ENCODE measurements at regions not wholly inside any gene's neighbourhood (a gene's known extent, or its start where the extent isn't known, plus 50 kb on each side); places are given as distances from the start of the nearest gene placed in this dataset.

DNA sequence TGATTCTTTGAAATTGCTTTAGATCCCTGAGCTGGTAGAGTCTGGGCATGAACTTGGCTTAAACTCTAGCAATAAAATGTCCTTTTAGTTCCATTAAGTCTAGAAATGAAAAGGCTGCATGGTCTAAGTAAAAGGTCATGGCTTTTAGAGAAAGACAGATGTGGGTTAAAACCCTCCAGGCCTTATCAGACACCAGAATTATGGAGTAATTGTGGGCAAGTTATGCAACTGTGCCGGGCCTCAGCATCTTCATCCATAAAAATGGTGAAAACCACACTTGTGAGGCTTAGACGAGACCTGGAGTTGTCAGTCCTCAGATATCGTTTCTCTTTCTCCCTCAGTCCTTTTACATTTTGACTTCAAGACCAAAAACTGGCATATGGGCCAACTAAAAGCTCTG is 597.9 kb upstream of the KIRREL3 start:
- Mint-ChIP-seq H3K27ac (no peak overlapping the region), H3K4me3 (no peak overlapping the region), H3K36me3 (no peaks in the 10 kb centered on the region), H3K27me3 (ENCODE audit: low read depth) (no peaks in the 10 kb centered on the region), H3K4me1 (peaks cover 17% of the 10 kb centered on the region), H3K9me3 (no peaks in the 10 kb centered on the region)
- TF ChIP-seq ETV6 (CRISPR knock-in tag; IDR thresholded peaks at IDR 0.05): no peak
- TF ChIP-seq RORB (CRISPR knock-in tag; IDR thresholded peaks at IDR 0.05): no peak
- no peak for TF ChIP-seq ZNF281 (CRISPR knock-in tag; IDR thresholded peaks at IDR 0.05)
- TF ChIP-seq TEAD4 (CRISPR knock-in tag; IDR thresholded peaks at IDR 0.05): no peak
- no peak for TF ChIP-seq ATF6 (CRISPR knock-in tag; IDR thresholded peaks at IDR 0.05)
- TF ChIP-seq TEAD1 (CRISPR knock-in tag; IDR thresholded peaks at IDR 0.05): no peak
- no peak for TF ChIP-seq JUN (CRISPR knock-in tag; IDR thresholded peaks at IDR 0.05)
- no peak for TF ChIP-seq ZNF138 (CRISPR knock-in tag; conservative IDR thresholded peaks at IDR 0.05)
- TF ChIP-seq, protein P1, sequence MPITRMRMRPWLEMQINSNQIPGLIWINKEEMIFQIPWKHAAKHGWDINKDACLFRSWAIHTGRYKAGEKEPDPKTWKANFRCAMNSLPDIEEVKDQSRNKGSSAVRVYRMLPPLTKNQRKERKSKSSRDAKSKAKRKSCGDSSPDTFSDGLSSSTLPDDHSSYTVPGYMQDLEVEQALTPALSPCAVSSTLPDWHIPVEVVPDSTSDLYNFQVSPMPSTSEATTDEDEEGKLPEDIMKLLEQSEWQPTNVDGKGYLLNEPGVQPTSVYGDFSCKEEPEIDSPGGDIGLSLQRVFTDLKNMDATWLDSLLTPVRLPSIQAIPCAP (CRISPR knock-in tag; IDR thresholded peaks at IDR 0.05): no peak
- TF ChIP-seq GABPB1 (CRISPR knock-in tag; IDR thresholded peaks at IDR 0.05): no peak
- DNase-seq (ENCODE audit: low spot score) (no peak), ATAC-seq (no peak)
- POLR2A ChIA-PET: no interaction called here
- CTCF ChIA-PET: no interaction called here

DNA sequence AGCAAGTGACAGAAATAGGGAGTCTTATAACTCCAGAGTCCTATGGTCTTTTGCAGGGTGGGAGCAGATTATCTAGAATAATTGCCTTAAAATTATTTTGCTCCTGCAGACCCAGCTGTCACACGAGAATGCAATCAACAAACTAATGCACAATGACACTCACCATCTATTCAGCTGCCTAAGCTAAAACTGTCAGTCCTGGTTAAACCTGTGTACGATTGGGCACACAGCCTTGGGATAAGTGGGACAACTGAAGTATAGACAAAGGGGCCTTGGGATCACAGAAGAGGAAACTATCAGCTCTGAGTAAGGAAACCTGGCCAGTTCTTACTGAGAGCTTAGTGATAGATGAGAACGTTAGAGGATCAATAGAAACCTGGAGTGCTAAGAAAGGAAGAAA is 595.9 kb upstream of the KIRREL3 start:
- ATAC-seq (no peak), DNase-seq (ENCODE audit: low spot score) (no peak)
- Mint-ChIP-seq H3K9me3 (no peaks in the 10 kb centered on the region), H3K27me3 (ENCODE audit: low read depth) (no peaks in the 10 kb centered on the region; the same call in 1 of the 2 replicates), H3K36me3 (no peaks in the 10 kb centered on the region), H3K4me3 (no peak overlapping the region), H3K4me1 (peaks cover 7% of the 10 kb centered on the region), H3K27ac (no peak overlapping the region)
- TF ChIP-seq ZNF232 (CRISPR knock-in tag; IDR thresholded peaks at IDR 0.05) (no peak), CREB1 (CRISPR knock-in tag; IDR thresholded peaks at IDR 0.05) (no peak), ZNF423 (CRISPR knock-in tag; IDR thresholded peaks at IDR 0.05) (no peak), JUN (CRISPR knock-in tag; IDR thresholded peaks at IDR 0.05) (no peak), HMGXB4 (CRISPR knock-in tag; IDR thresholded peaks at IDR 0.05) (no peak), CREM (CRISPR knock-in tag; IDR thresholded peaks at IDR 0.05) (no peak), TP53 (CRISPR knock-in tag; IDR thresholded peaks at IDR 0.05) (no peak), TCF7 (CRISPR knock-in tag; IDR thresholded peaks at IDR 0.05; ENCODE audit: low read depth) (no peak), ZNF671 (CRISPR knock-in tag; IDR thresholded peaks at IDR 0.05) (no peak), RELA (CRISPR knock-in tag; IDR thresholded peaks at IDR 0.05; ENCODE audit: borderline replicate concordance) (no peak), JAZF1 (CRISPR knock-in tag; IDR thresholded peaks at IDR 0.05) (no peak)
- TF ChIP-seq, protein P2, sequence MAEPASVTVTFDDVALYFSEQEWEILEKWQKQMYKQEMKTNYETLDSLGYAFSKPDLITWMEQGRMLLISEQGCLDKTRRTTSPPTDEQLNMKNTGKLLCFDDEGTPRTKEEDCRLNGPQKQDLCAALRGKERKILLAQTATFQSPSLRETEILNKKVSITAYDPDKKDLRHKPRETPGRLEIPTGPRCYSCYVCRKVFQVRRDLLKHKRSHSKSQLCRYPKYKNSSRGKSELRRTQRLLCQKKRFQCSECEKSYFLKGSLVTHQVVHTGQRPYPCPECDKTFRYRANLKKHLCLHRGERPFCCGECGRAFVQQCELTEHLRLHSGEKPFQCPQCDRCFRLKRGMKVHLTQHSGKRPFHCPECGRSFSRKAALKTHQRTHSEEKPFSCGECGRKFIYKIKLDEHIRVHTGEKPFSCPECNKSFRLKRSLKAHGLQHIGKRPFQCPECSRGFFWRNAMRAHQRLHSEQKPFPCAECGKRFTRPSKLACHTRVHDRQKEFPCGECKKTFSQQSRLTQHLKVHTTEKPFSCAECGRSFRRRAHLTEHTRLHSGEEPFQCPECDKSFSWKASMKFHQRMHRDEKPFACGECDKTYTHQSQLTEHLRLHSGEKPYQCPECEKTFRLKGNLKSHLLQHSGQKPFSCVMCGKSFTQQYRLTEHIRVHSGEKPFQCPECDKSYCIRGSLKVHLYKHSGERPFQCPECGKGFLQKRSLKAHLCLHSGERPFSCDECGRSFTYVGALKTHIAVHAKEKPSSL (CRISPR knock-in tag; conservative IDR thresholded peaks at IDR 0.05): no peak
- POLR2A ChIA-PET: no interaction called here
- CTCF ChIA-PET: interaction anchor here (1.3 kb wide), 1 partner anchor 247 kb away, joined by 3 read pairs; no protein-coding TSS in a partner anchor

Data from WTC11 (cell line).